ENCODE measurements at regions not wholly inside any gene's neighbourhood (a gene's known extent, or its start where the extent isn't known, plus 50 kb on each side); places are given as distances from the start of the nearest gene placed in this dataset.

- Mint-ChIP-seq H3K9me3 (peaks cover 8% of the 10 kb centered on the region), H3K27me3 (ENCODE audit: insufficient read depth, low read depth) (peaks cover 3% of the 10 kb centered on the region), H3K4me3 (no peak overlapping the region), H3K36me3 (no peaks in the 10 kb centered on the region), H3K27ac (no peak overlapping the region), H3K4me1 (peaks cover 20% of the 10 kb centered on the region)
- peaks cover 8% of the 10 kb centered on the region for H3F3A ChIP-seq (ENCODE audit: low read depth)
- H3K4me3 ChIP-seq, result no peak overlapping the region
- H3K4me2 ChIP-seq, result no peak overlapping the region
- no peaks in the 10 kb centered on the region for H3K27me3 ChIP-seq
- no peak overlapping the region for H3K27ac ChIP-seq
- TF ChIP-seq CTCF (IDR thresholded peaks at IDR 0.05) (no peak), EZH2 (IDR thresholded peaks at IDR 0.05) (no peak), EZH2phosphoT487 (IDR thresholded peaks at IDR 0.05) (no peak)
- no peak for DNase-seq (ENCODE audit: low spot score)
- no peak overlapping the region for H2AFZ ChIP-seq (replicated peaks)
- H3K9me3 ChIP-seq (ENCODE audit: low read depth), result no peaks in the 10 kb centered on the region
- H3K36me3 ChIP-seq, result no peaks in the 10 kb centered on the region
- peaks cover 6% of the 10 kb centered on the region for H4K20me1 ChIP-seq (ENCODE audit: low read depth)
- no peak overlapping the region for H3K9ac ChIP-seq
- no peaks in the 10 kb centered on the region for H3K79me2 ChIP-seq (ENCODE audit: low read depth)
- H3K4me1 ChIP-seq, result peaks cover 19% of the 10 kb centered on the region
These were observed 50.5 kb downstream of the PALM2AKAP2 start for GRCh38 chr9:109830545-109830944.

DNA sequence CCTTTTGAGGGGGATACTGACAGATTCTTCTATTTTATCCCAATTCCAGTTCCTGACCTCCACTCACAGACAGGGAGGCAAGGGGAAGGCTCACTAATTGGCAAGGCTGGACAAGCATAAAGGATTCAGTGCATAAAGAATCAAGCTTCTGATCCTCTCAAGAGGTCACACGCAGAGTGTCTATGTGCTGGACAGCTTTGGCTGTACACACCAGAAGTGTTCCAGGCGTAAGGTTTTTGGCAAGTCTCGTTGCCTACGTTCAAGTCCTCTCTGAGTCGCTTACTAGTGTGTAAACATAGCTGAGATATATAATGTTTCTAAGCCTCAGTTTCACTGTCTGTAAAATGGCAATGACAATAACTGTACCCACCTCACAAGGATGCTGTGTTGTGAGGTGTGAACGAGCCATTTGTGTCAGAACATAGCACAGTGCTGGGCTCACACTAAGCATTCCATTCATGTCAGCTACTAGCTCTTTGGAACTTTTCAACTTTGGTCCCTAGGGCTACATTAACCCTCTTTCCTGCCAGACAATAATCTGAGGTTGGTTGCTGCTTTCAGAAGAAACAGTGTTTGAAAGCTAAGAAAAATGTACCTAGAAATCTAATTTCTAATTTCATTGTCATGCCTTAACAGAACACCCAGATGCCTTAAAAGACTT, 52.1 kb downstream of the PALM2AKAP2 start:
- no peak overlapping the region for H3K27ac ChIP-seq
- no peaks in the 10 kb centered on the region for H3K9me3 ChIP-seq (ENCODE audit: low read depth)
- no peaks in the 10 kb centered on the region for H3K36me3 ChIP-seq
- no peak overlapping the region for H3K9ac ChIP-seq
- no peak overlapping the region for H3K4me2 ChIP-seq
- TF ChIP-seq CTCF (IDR thresholded peaks at IDR 0.05) (no peak), EZH2 (IDR thresholded peaks at IDR 0.05) (no peak), EZH2phosphoT487 (IDR thresholded peaks at IDR 0.05) (no peak)
- no peaks in the 10 kb centered on the region for H3K36me3 Mint-ChIP-seq
- H2AFZ ChIP-seq (replicated peaks), result no peak overlapping the region
- H3F3A ChIP-seq (ENCODE audit: low read depth), result peaks cover 6% of the 10 kb centered on the region
- peaks cover 3% of the 10 kb centered on the region for H3K27me3 Mint-ChIP-seq (ENCODE audit: insufficient read depth, low read depth)
- H3K4me1 ChIP-seq, result peaks cover 12% of the 10 kb centered on the region
- H3K9me3 Mint-ChIP-seq, result peaks cover 13% of the 10 kb centered on the region
- peaks cover 5% of the 10 kb centered on the region for H4K20me1 ChIP-seq (ENCODE audit: low read depth)
- no peaks in the 10 kb centered on the region for H3K79me2 ChIP-seq (ENCODE audit: low read depth)
- DNase-seq (ENCODE audit: low spot score), result no peak
- no peak overlapping the region for H3K4me3 Mint-ChIP-seq
- no peaks in the 10 kb centered on the region for H3K27me3 ChIP-seq
- H3K4me3 ChIP-seq, result no peak overlapping the region
- H3K27ac Mint-ChIP-seq, result no peak overlapping the region
- H3K4me1 Mint-ChIP-seq, result peaks cover 13% of the 10 kb centered on the region

DNA sequence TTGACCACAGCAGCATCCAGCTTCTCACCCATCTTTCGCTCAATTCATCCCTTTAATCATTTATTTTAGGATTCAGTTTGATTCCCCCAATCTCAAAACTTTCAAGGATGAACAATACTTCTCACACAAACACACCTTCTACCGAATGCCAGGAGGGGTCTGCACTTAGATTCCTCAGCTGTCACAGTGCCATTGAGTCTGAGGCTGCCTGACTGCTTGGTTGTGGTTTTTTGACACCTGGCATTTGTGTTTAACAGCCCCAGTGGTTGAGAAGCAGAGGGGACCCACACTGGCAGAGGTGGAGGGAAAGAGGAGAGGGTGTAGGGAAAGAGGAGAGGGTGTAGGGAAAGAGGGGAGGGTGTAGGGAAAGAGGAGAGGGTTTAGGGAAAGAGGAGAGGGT, 54.9 kb downstream of the PALM2AKAP2 start:
- H3K4me1 Mint-ChIP-seq, result peaks cover 3% of the 10 kb centered on the region
- H3K27me3 Mint-ChIP-seq (ENCODE audit: insufficient read depth, low read depth), result peaks cover 3% of the 10 kb centered on the region
- Histone ChIP-seq H4K20me1 (ENCODE audit: low read depth) (no peaks in the 10 kb centered on the region), H3K36me3 (no peaks in the 10 kb centered on the region), H3K27ac (no peak overlapping the region), H3K9ac (no peak overlapping the region), H3K4me2 (no peak overlapping the region), H3K27me3 (no peaks in the 10 kb centered on the region), H3K9me3 (ENCODE audit: low read depth) (no peaks in the 10 kb centered on the region), H3K79me2 (ENCODE audit: low read depth) (no peaks in the 10 kb centered on the region), H3K4me1 (no peaks in the 10 kb centered on the region), H3K4me3 (no peak overlapping the region), H3F3A (ENCODE audit: low read depth) (no peaks in the 10 kb centered on the region), H2AFZ (replicated peaks) (no peak overlapping the region)
- DNase-seq (ENCODE audit: low spot score), result no peak
- H3K27ac Mint-ChIP-seq, result no peak overlapping the region
- H3K36me3 Mint-ChIP-seq, result no peaks in the 10 kb centered on the region
- TF ChIP-seq EZH2 (IDR thresholded peaks at IDR 0.05), result no peak
- TF ChIP-seq CTCF (IDR thresholded peaks at IDR 0.05), result no peak
- no peak for TF ChIP-seq EZH2phosphoT487 (IDR thresholded peaks at IDR 0.05)
- H3K9me3 Mint-ChIP-seq, result peaks cover 16% of the 10 kb centered on the region
- no peak overlapping the region for H3K4me3 Mint-ChIP-seq
